SK-N-SH (cell line): ENCODE measurements at regions not wholly inside any gene's neighbourhood (a gene's known extent, or its start where the extent isn't known, plus 50 kb on each side); places are given as distances from the start of the nearest gene placed in this dataset.

Experiments used
- CTCF ChIA-PET: fragments of 300-600, 350-600 bp; formaldehyde crosslinking; extraction: SDS; loops from one replicate; lab custom pipeline; 2021; lab: Yijun Ruan, JAX
- POLR2A ChIA-PET: fragments of 350-600 bp; sonication (Branson Sonifier 250); formaldehyde crosslinking; extraction: SDS; loops from one replicate; lab custom pipeline; 2020; ENCODE audit warnings: antibody characterized with exemption, inconsistent platforms; lab: Yijun Ruan, JAX
- DNase-seq: peaks from one replicate; pipeline ENCODE4 v3.0.0; 2012
- H2AFZ ChIP-seq: fragments of 200-600 bp; sonication (generic); 2 replicates; pipeline ENCODE4 v1.8.1; 2016; ENCODE audit warnings: antibody characterized with exemption, mild to moderate bottlenecking, low read depth
- H3F3A ChIP-seq: fragments of 200-600 bp; sonication (generic); replicated peaks from 2 replicates; pipeline ENCODE3; 2016; ENCODE audit warnings: antibody characterized with exemption, mild to moderate bottlenecking; ENCODE audit not compliant: insufficient read depth
- H3K27ac ChIP-seq, 2 experiments: fragments of 200-500 bp in 1 of 2; fragments of 200-600 bp in 1 of 2; sonication (Bioruptor generic) in 1 of 2; sonication (generic), shearing (Covaris generic) in 1 of 2; 2 replicates each; pipeline versions ENCODE4 v1.5.1 to v1.6.1; 2014 to 2016; ENCODE audit warnings: low read depth in 2 of 2, inconsistent platforms in 1 of 2, low read length in 1 of 2, mild to moderate bottlenecking in 1 of 2, mixed read lengths in 1 of 2
- H3K27me3 ChIP-seq: fragments of 200-600 bp; sonication (generic), shearing (Covaris generic); 2 replicates; pipeline ENCODE4 v1.6.1; 2016; ENCODE audit warnings: mixed run types; ENCODE audit not compliant: insufficient read depth
- H3K36me3 ChIP-seq, 2 experiments: fragments of 200-500 bp in 1 of 2; fragments of 200-600 bp in 1 of 2; sonication (Bioruptor generic) in 1 of 2; sonication (generic) in 1 of 2; replicated peaks in 1 of 2; 2 replicates each; pipeline versions ENCODE3 to v1.5.1; 2014 to 2016; ENCODE audit warnings: low read length in 1 of 2, mild to moderate bottlenecking in 1 of 2; ENCODE audit not compliant: insufficient read depth in 2 of 2, control insufficient read depth in 1 of 2
- H3K4me1 ChIP-seq, 2 experiments: fragments of 200-500 bp in 1 of 2; fragments of 200-600 bp in 1 of 2; sonication (Bioruptor generic) in 1 of 2; sonication (generic), shearing (Covaris generic) in 1 of 2; 2 replicates each; pipeline versions ENCODE4 v1.5.1 to v1.6.1; 2014 to 2016; ENCODE audit warnings: low read depth in 1 of 2, low read length in 1 of 2, mixed run types in 1 of 2; ENCODE audit not compliant: insufficient read depth in 2 of 2, control insufficient read depth in 1 of 2
- H3K4me2 ChIP-seq: fragments of 200-600 bp; sonication (generic), shearing (Covaris generic); 2 replicates; pipeline ENCODE4 v1.6.1; 2017; ENCODE audit warnings: mixed run types
- H3K4me3 ChIP-seq, 2 experiments: fragments of 200-500 bp in 1 of 2; fragments of 200-600 bp in 1 of 2; sonication (Bioruptor generic) in 1 of 2; sonication (generic), shearing (Covaris generic) in 1 of 2; 2 replicates each; pipeline versions ENCODE4 v1.5.1 to v1.8.1; 2014 to 2016; ENCODE audit warnings: low read depth in 2 of 2, inconsistent platforms in 1 of 2, low read length in 1 of 2, mild to moderate bottlenecking in 1 of 2, mixed read lengths in 1 of 2, moderate library complexity in 1 of 2
- H3K79me2 ChIP-seq: fragments of 200-600 bp; sonication (generic); 2 replicates; pipeline ENCODE4 v1.8.1; 2017; ENCODE audit warnings: mild to moderate bottlenecking; ENCODE audit not compliant: insufficient read depth
- H3K9ac ChIP-seq: fragments of 200-600 bp; sonication (generic); 2 replicates; pipeline ENCODE4 v1.6.1; 2017; ENCODE audit warnings: mixed run types
- H3K9me2 ChIP-seq: fragments of 200-600 bp; sonication (generic); 2 replicates; pipeline ENCODE4 v1.6.1; 2017; ENCODE audit warnings: mixed run types
- H3K9me3 ChIP-seq: fragments of 200-600 bp; sonication (generic); 2 replicates; pipeline ENCODE4 v1.6.1; 2017; ENCODE audit warnings: mixed run types, mild to moderate bottlenecking, moderate library complexity
- H4K20me1 ChIP-seq: fragments of 200-600 bp; sonication (generic); 2 replicates; pipeline ENCODE4 v1.6.1; 2017; ENCODE audit warnings: mild to moderate bottlenecking, mixed run types; ENCODE audit not compliant: insufficient read depth
- EP300 ChIP-seq, 2 experiments: IDR thresholded peaks; 2 replicates each; pipeline versions ENCODE4 v1.4.0 to v1.6.1; 2012; ENCODE audit warnings: borderline replicate concordance in 1 of 2, low read depth in 1 of 2, low read length in 1 of 2
- FOSL2 ChIP-seq: IDR thresholded peaks from 2 replicates; pipeline ENCODE4 v1.4.0; 2012; ENCODE audit warnings: low read depth, mild to moderate bottlenecking, moderate library complexity, borderline replicate concordance
- FOXJ3 ChIP-seq: sonication (generic); formaldehyde crosslinking; IDR thresholded peaks from 2 replicates; pipeline ENCODE4 v1.5.1; 2020; ENCODE audit warnings: mild to moderate bottlenecking, missing genetic modification reagents
- FOXM1 ChIP-seq: IDR thresholded peaks from 2 replicates; pipeline ENCODE4 v1.4.0; 2012; ENCODE audit warnings: low read depth, mild to moderate bottlenecking
- GATA2 ChIP-seq: sonication (generic); formaldehyde crosslinking; IDR thresholded peaks from 2 replicates; pipeline ENCODE4 v1.5.0; 2020; ENCODE audit warnings: mild to moderate bottlenecking, missing genetic modification reagents
- JUND ChIP-seq: IDR thresholded peaks from 2 replicates; pipeline ENCODE4 v1.4.0; 2012
- MEF2A ChIP-seq: IDR thresholded peaks from 2 replicates; pipeline ENCODE4 v1.4.0; 2012; ENCODE audit warnings: low read depth, borderline replicate concordance
- POLR2AphosphoS5 ChIP-seq: IDR thresholded peaks from 2 replicates; pipeline ENCODE4 v1.6.1; 2012; ENCODE audit warnings: low read depth, low read length
- RFX5 ChIP-seq: IDR thresholded peaks from 2 replicates; pipeline ENCODE4 v1.6.1; 2012; ENCODE audit warnings: mild to moderate bottlenecking, improper control_type of control experiment, low read length
- SIN3A ChIP-seq: IDR thresholded peaks from 2 replicates; pipeline ENCODE4 v1.6.1; 2012; ENCODE audit warnings: low read depth, mild to moderate bottlenecking, low read length, moderate library complexity, borderline replicate concordance
- TAF1 ChIP-seq: IDR thresholded peaks from 2 replicates; pipeline ENCODE4 v1.6.1; 2012; ENCODE audit warnings: low read depth, mild to moderate bottlenecking, low read length, moderate library complexity, borderline replicate concordance
- WGBS: methylation state at CpG from one replicate; pipeline ENCODE4 v1.1.6; 2017; ENCODE audit warnings: low lambda C conversion rate; 5-methylcytosine and 5-hydroxymethylcytosine counted together
- TF ChIP-seq, protein P1 (sequence below): IDR thresholded peaks from 2 replicates; pipeline ENCODE4 v1.6.1; 2012; ENCODE audit warnings: mild to moderate bottlenecking, low read depth, low read length, moderate library complexity
- TF ChIP-seq, protein P2 (sequence below): fragments of 200-600 bp; sonication (generic); IDR thresholded peaks from 2 replicates; pipeline ENCODE4 v1.6.1; 2017; ENCODE audit warnings: antibody characterized with exemption, mild to moderate bottlenecking, moderate library complexity
- TF ChIP-seq, protein P3 (sequence below): IDR thresholded peaks from 2 replicates; pipeline ENCODE4 v1.4.0; 2012; ENCODE audit warnings: low read depth, borderline replicate concordance
- TF ChIP-seq, protein P4 (sequence below): fragments of 150-350 bp; IDR thresholded peaks from 2 replicates; pipeline ENCODE4 v1.6.1; 2016; ENCODE audit warnings: mild to moderate bottlenecking, low read depth, low read length
- TF ChIP-seq, protein P5 (sequence below): IDR thresholded peaks from 2 replicates; pipeline ENCODE4; 2012

DNA sequence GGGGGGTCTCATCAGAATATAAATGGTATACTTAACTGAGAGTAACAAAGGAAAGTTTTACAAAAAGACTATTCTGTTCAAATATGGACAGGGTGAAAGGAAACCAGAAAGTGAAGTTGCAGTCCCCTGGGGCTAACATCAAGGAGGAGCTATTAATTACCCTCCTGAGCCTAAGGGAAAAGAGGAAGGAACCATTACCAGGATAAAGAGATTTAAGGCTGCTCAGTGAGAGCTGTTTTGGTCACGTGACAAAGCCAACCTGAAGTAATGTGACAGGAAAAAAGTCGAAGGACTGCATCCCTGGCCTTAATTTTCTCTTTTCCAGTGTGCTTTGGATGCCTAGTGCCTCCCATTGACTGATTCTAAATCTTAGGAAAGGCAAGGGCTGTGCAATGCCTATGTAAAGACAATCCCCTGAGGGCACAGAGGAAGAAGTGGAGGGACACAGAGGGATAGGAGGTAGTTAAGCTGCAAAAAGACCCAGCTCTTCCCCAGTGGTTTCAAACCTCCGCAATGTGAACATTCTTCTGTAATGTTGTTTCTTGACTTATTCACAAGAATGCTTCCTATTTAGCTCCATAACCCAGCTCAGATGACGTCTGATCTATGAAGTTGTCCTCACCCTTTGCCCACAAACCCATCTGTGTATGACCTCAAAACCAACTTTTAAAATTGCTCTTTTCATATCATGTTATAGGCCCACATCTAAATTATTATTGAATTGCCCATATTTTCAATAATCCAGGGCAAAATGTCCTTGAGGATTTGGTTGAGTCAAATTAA lies 187.7 kb upstream of the DCN start:
- Histone ChIP-seq H3K9ac (no peak overlapping the region), H3K4me3 (no peak overlapping the region), H3K27me3 (no peaks in the 10 kb centered on the region), H3K27ac (no peak overlapping the region), H3K36me3 (no peaks in the 10 kb centered on the region), H2AFZ (no peak overlapping the region), H3K9me3 (no peaks in the 10 kb centered on the region), H4K20me1 (no peaks in the 10 kb centered on the region), H3K4me2 (no peak overlapping the region), H3K79me2 (no peaks in the 10 kb centered on the region), H3F3A (no peaks in the 10 kb centered on the region), H3K9me2 (no peaks in the 10 kb centered on the region), H3K4me1 (no peaks in the 10 kb centered on the region)
- 51% methylated on average over 4 of the region's 4 CpGs for WGBS
- no peak for TF ChIP-seq SIN3A
- TF ChIP-seq, protein P1, sequence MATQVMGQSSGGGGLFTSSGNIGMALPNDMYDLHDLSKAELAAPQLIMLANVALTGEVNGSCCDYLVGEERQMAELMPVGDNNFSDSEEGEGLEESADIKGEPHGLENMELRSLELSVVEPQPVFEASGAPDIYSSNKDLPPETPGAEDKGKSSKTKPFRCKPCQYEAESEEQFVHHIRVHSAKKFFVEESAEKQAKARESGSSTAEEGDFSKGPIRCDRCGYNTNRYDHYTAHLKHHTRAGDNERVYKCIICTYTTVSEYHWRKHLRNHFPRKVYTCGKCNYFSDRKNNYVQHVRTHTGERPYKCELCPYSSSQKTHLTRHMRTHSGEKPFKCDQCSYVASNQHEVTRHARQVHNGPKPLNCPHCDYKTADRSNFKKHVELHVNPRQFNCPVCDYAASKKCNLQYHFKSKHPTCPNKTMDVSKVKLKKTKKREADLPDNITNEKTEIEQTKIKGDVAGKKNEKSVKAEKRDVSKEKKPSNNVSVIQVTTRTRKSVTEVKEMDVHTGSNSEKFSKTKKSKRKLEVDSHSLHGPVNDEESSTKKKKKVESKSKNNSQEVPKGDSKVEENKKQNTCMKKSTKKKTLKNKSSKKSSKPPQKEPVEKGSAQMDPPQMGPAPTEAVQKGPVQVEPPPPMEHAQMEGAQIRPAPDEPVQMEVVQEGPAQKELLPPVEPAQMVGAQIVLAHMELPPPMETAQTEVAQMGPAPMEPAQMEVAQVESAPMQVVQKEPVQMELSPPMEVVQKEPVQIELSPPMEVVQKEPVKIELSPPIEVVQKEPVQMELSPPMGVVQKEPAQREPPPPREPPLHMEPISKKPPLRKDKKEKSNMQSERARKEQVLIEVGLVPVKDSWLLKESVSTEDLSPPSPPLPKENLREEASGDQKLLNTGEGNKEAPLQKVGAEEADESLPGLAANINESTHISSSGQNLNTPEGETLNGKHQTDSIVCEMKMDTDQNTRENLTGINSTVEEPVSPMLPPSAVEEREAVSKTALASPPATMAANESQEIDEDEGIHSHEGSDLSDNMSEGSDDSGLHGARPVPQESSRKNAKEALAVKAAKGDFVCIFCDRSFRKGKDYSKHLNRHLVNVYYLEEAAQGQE: no peak
- TF ChIP-seq, protein P2, sequence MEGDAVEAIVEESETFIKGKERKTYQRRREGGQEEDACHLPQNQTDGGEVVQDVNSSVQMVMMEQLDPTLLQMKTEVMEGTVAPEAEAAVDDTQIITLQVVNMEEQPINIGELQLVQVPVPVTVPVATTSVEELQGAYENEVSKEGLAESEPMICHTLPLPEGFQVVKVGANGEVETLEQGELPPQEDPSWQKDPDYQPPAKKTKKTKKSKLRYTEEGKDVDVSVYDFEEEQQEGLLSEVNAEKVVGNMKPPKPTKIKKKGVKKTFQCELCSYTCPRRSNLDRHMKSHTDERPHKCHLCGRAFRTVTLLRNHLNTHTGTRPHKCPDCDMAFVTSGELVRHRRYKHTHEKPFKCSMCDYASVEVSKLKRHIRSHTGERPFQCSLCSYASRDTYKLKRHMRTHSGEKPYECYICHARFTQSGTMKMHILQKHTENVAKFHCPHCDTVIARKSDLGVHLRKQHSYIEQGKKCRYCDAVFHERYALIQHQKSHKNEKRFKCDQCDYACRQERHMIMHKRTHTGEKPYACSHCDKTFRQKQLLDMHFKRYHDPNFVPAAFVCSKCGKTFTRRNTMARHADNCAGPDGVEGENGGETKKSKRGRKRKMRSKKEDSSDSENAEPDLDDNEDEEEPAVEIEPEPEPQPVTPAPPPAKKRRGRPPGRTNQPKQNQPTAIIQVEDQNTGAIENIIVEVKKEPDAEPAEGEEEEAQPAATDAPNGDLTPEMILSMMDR: no peak
- no peak for TF ChIP-seq RFX5
- no peak for TF ChIP-seq FOSL2
- TF ChIP-seq FOXM1: no peak
- TF ChIP-seq, protein P3, sequence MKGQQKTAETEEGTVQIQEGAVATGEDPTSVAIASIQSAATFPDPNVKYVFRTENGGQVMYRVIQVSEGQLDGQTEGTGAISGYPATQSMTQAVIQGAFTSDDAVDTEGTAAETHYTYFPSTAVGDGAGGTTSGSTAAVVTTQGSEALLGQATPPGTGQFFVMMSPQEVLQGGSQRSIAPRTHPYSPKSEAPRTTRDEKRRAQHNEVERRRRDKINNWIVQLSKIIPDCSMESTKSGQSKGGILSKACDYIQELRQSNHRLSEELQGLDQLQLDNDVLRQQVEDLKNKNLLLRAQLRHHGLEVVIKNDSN: peak; percentile 42; the same call in 1 of the 2 replicates
- no peak for DNase-seq
- POLR2A ChIA-PET: no interaction called here
- CTCF ChIA-PET: interaction anchor here (1.6 to 3.4 kb wide), 4 partner anchors 9 to 411 kb away, joined by 4 to 17 read pairs (median 10); no protein-coding TSS in a partner anchor

DNA sequence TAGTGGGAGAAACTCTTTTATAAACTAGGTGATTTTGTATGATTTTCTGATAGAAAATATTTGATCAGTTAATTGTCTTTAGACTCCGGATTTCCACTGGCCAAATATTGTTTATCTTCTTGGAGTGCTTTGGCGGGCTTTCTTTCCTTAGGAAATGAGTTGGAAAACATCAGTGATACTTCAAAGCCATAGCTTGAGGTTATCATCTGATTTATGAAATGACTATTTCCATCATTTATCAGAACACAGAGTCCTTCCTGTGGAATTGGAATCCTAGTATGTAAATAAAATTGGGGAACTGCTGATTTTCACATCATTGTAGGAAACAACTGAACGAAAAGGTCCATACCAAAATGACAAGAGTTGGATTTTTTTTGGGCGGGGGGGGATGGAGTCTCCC lies 186.0 kb upstream of the DCN start:
- POLR2A ChIA-PET: no interaction called here
- Histone ChIP-seq H3K4me3 (no peak overlapping the region), H3K27ac (no peak overlapping the region), H3K36me3 (no peaks in the 10 kb centered on the region), H3K9me2 (no peaks in the 10 kb centered on the region), H3K9ac (no peak overlapping the region), H3F3A (no peaks in the 10 kb centered on the region), H2AFZ (no peak overlapping the region), H3K79me2 (no peaks in the 10 kb centered on the region), H4K20me1 (no peaks in the 10 kb centered on the region), H3K4me2 (no peak overlapping the region), H3K4me1 (no peaks in the 10 kb centered on the region; a peak in 1 of 4 replicates), H3K9me3 (no peaks in the 10 kb centered on the region), H3K27me3 (no peaks in the 10 kb centered on the region)
- DNase-seq: no peak
- CTCF ChIA-PET: interaction anchor here (0.6 to 3.4 kb wide), 3 partner anchors 13 to 1013 kb away, joined by 3 to 17 read pairs (median 7); no protein-coding TSS in a partner anchor
- 63% methylated on average over 4 of the region's 4 CpGs for WGBS
- TF ChIP-seq MEF2A: no peak
- no peak for TF ChIP-seq GATA2 (CRISPR knock-in tag)
- TF ChIP-seq, protein P4, sequence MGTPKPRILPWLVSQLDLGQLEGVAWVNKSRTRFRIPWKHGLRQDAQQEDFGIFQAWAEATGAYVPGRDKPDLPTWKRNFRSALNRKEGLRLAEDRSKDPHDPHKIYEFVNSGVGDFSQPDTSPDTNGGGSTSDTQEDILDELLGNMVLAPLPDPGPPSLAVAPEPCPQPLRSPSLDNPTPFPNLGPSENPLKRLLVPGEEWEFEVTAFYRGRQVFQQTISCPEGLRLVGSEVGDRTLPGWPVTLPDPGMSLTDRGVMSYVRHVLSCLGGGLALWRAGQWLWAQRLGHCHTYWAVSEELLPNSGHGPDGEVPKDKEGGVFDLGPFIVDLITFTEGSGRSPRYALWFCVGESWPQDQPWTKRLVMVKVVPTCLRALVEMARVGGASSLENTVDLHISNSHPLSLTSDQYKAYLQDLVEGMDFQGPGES: no peak
- TF ChIP-seq, protein P5, sequence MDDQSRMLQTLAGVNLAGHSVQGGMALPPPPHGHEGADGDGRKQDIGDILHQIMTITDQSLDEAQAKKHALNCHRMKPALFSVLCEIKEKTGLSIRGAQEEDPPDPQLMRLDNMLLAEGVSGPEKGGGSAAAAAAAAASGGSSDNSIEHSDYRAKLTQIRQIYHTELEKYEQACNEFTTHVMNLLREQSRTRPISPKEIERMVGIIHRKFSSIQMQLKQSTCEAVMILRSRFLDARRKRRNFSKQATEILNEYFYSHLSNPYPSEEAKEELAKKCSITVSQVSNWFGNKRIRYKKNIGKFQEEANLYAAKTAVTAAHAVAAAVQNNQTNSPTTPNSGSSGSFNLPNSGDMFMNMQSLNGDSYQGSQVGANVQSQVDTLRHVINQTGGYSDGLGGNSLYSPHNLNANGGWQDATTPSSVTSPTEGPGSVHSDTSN: no peak
- TF ChIP-seq EP300 (IDR thresholded peaks at IDR 0.05; ENCODE audit: borderline replicate concordance in 1 of 2, low read depth in 1 of 2, low read length in 1 of 2): no peak
- no peak for TF ChIP-seq SIN3A
- TF ChIP-seq JUND: no peak
- TF ChIP-seq POLR2AphosphoS5: no peak
- TF ChIP-seq, protein P3: no peak
- TF ChIP-seq FOXJ3 (CRISPR knock-in tag): no peak
- no peak for TF ChIP-seq TAF1
